ENCODE measurements at regions not wholly inside any gene's neighbourhood (a gene's known extent, or its start where the extent isn't known, plus 50 kb on each side); places are given as distances from the start of the nearest gene placed in this dataset.
"Not testable (repeated sequence)": the region's sequence is repeated elsewhere in the genome, so short reads cannot be mapped to it uniquely, and the experiment has no call there.

- DNase-seq (ENCODE audit: low spot score) = no peak
These were observed 536.0 kb upstream of the STEAP1 start for GRCh38 chr7:89618274-89618673.

- DNase-seq (ENCODE audit: low spot score) = no peak
These were observed 532.2 kb upstream of the STEAP1 start for GRCh38 chr7:89621925-89622641.

GRCh38 chr7:89623018-89623672 lies 531.1 kb upstream of the STEAP1 start:
- DNase-seq (ENCODE audit: low spot score) = peak; percentile 61

- not testable (repeated sequence) for DNase-seq (ENCODE audit: low spot score)
These were observed 530.1 kb upstream of the STEAP1 start for GRCh38 chr7:89624155-89624554.

- no peak for DNase-seq (ENCODE audit: low spot score)
These were observed 505.8 kb upstream of the STEAP1 start for GRCh38 chr7:89648509-89648908.

GRCh38 chr7:89655946-89656345 lies 498.3 kb upstream of the STEAP1 start:
- DNase-seq (ENCODE audit: low spot score) = no peak

- DNase-seq (ENCODE audit: low spot score) = no peak
These were observed 492.4 kb upstream of the STEAP1 start for GRCh38 chr7:89661876-89662275.

- no peak for DNase-seq (ENCODE audit: low spot score)
These were observed 488.0 kb upstream of the STEAP1 start for GRCh38 chr7:89666136-89666835.

- no peak for DNase-seq (ENCODE audit: low spot score)
These were observed 474.1 kb upstream of the STEAP1 start for GRCh38 chr7:89680161-89680560.

- no peak for DNase-seq (ENCODE audit: low spot score)
These were observed 472.8 kb upstream of the STEAP1 start for GRCh38 chr7:89681448-89681847.

- no peak for DNase-seq (ENCODE audit: low spot score)
These were observed 469.0 kb upstream of the STEAP1 start for GRCh38 chr7:89685287-89685686.

GRCh38 chr7:89687211-89687610 lies 467.1 kb upstream of the STEAP1 start:
- DNase-seq (ENCODE audit: low spot score) = no peak

- no peak for DNase-seq (ENCODE audit: low spot score)
These were observed 459.0 kb upstream of the STEAP1 start for GRCh38 chr7:89695241-89695640.

- no peak for DNase-seq (ENCODE audit: low spot score)
These were observed 440.1 kb upstream of the STEAP1 start for GRCh38 chr7:89714131-89714530.

GRCh38 chr7:89718941-89719340 lies 435.3 kb upstream of the STEAP1 start:
- DNase-seq (ENCODE audit: low spot score) = not testable (repeated sequence)

- no peak for DNase-seq (ENCODE audit: low spot score)
These were observed 425.8 kb upstream of the STEAP1 start for GRCh38 chr7:89728481-89728880.

- no peak for DNase-seq (ENCODE audit: low spot score)
These were observed 422.4 kb upstream of the STEAP1 start for GRCh38 chr7:89731751-89732445.

GRCh38 chr7:89738549-89738948 lies 415.7 kb upstream of the STEAP1 start:
- no peak for DNase-seq (ENCODE audit: low spot score)

- peak; percentile 12 for DNase-seq (ENCODE audit: low spot score)
These were observed 396.4 kb upstream of the STEAP1 start for GRCh38 chr7:89757910-89758309.

GRCh38 chr7:89760690-89761089 lies 393.6 kb upstream of the STEAP1 start:
- no peak for DNase-seq (ENCODE audit: low spot score)

GRCh38 chr7:89761173-89761572 lies 393.1 kb upstream of the STEAP1 start:
- no peak for DNase-seq (ENCODE audit: low spot score)

- no peak for DNase-seq (ENCODE audit: low spot score)
These were observed 384.1 kb upstream of the STEAP1 start for GRCh38 chr7:89770161-89770560.

Data from pons (tissue), 1 donor.